HG03103 (cell line): ENCODE measurements at regions not wholly inside any gene's neighbourhood (a gene's known extent, or its start where the extent isn't known, plus 50 kb on each side); places are given as distances from the start of the nearest gene placed in this dataset.

Source experiments
- ATAC-seq: cut with Tn5 transposase; IDR thresholded peaks from one replicate; pipeline ENCODE4 v1.9.1; 2021; ENCODE audit warnings: low read depth; ENCODE audit not compliant: unreplicated experiment

GRCh38 chr7:13161125-13161524 lies 473.7 kb downstream of the ARL4A start:
- no peak for ATAC-seq

GRCh38 chr7:13165854-13166253 lies 478.4 kb downstream of the ARL4A start:
- ATAC-seq, result no peak

- ATAC-seq, result no peak
Measured at GRCh38 chr7:13166801-13167200, 479.4 kb downstream of the ARL4A start.

GRCh38 chr7:13169356-13169755 lies 481.9 kb downstream of the ARL4A start:
- ATAC-seq, result no peak

- no peak for ATAC-seq
Measured at GRCh38 chr7:13174991-13175390, 487.6 kb downstream of the ARL4A start.

- no peak for ATAC-seq
Measured at GRCh38 chr7:13179011-13179582, 491.7 kb downstream of the ARL4A start.

- no peak for ATAC-seq
Measured at GRCh38 chr7:13179775-13180523, 492.5 kb downstream of the ARL4A start.

- no peak for ATAC-seq
Measured at GRCh38 chr7:13181216-13181615, 493.8 kb downstream of the ARL4A start.

- no peak for ATAC-seq
Measured at GRCh38 chr7:13185139-13185538, 497.7 kb downstream of the ARL4A start.

GRCh38 chr7:13188236-13188805 lies 500.9 kb downstream of the ARL4A start:
- ATAC-seq, result no peak

- ATAC-seq, result no peak
Measured at GRCh38 chr7:13188922-13189321, 501.5 kb downstream of the ARL4A start.

- no peak for ATAC-seq
Measured at GRCh38 chr7:13189668-13190067, 502.2 kb downstream of the ARL4A start.

- no peak for ATAC-seq
Measured at GRCh38 chr7:13197501-13197900, 510.1 kb downstream of the ARL4A start.

- ATAC-seq, result no peak
Measured at GRCh38 chr7:13198036-13198435, 510.6 kb downstream of the ARL4A start.

- ATAC-seq, result no peak
Measured at GRCh38 chr7:13198727-13199126, 511.3 kb downstream of the ARL4A start.

- ATAC-seq, result no peak
Measured at GRCh38 chr7:13201628-13202027, 514.2 kb downstream of the ARL4A start.

GRCh38 chr7:13217768-13218167 lies 530.3 kb downstream of the ARL4A start:
- ATAC-seq, result no peak

- no peak for ATAC-seq
Measured at GRCh38 chr7:13225068-13225467, 537.6 kb downstream of the ARL4A start.

- no peak for ATAC-seq
Measured at GRCh38 chr7:13226385-13226784, 539.0 kb downstream of the ARL4A start.

- no peak for ATAC-seq
Measured at GRCh38 chr7:13231216-13231615, 543.8 kb downstream of the ARL4A start.

GRCh38 chr7:13235436-13235835 lies 548.0 kb downstream of the ARL4A start:
- ATAC-seq, result no peak

- ATAC-seq, result no peak
Measured at GRCh38 chr7:13236026-13236425, 548.6 kb downstream of the ARL4A start.
